Stimulated activated CD4-positive, alpha-beta T cell treated with anti-CD3 and anti-CD28 coated beads, Interleukin-12 subunit alpha, Interleukin-12 subunit beta, amount 100 ng/mL, for 48 hours (primary cell): ENCODE measurements at regions not wholly inside any gene's neighbourhood (a gene's known extent, or its start where the extent isn't known, plus 50 kb on each side); places are given as distances from the start of the nearest gene placed in this dataset.

ENCODE experiments used
- DNase-seq, 3 donors: peaks; one replicate each; pipeline ENCODE4 v3.0.0-alpha.2; 2020; ENCODE audit warnings: low read depth in 2 of 3, low spot score in 1 of 3

- DNase-seq = no peak
Observed at GRCh38 chr22:48669226-48669625, 1158.4 kb downstream of the BRD1 start.

DNA sequence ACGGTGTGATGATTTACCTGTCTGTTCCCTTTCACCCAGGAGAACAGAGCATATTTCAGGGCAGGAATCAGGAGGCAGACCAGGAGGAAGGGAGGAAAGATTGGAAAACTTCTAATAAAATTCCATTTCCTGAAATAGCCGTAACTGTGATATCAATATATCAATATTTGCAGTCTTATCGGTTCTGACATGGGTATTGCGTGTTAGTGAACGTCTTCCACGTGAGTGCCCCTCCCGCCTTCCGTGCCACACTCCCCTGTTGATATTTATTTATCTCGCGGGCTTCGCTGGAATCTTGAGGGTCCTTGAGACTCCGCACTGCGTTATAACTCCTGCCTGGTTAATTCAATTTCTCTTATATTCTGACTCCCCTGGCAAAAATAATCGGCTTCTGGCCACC is 1160.4 kb downstream of the BRD1 start:
- DNase-seq = no peak

DNA sequence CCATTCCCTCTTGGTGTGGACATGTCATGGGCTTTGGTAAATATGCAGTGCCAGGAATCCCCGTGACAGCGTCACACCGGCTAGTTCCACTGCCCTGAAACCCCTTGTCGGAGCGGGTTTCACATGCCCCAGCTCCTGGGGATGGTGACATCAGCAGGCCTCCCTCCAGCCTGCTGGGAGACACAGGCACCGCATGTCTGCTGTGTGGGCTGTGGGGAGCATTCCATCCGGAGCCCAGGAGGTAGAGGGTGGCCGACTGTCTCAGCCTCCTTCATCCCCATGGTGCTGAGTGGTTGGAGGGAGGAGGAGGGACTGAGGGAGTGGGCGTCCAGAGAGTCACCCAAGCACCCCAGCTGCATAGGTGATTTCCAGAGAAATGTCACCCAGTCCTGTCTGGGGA is 1161.1 kb downstream of the BRD1 start:
- DNase-seq = no peak

- DNase-seq = no peak
Observed at GRCh38 chr22:48665311-48665995, 1162.2 kb downstream of the BRD1 start.

- no peak for DNase-seq
Observed at GRCh38 chr22:48664586-48664985, 1163.1 kb downstream of the BRD1 start.

GRCh38 chr22:48663297-48663696 is 1164.4 kb downstream of the BRD1 start:
- DNase-seq = no peak

- DNase-seq = no peak
Observed at GRCh38 chr22:48662476-48663135, 1165.1 kb downstream of the BRD1 start.

GRCh38 chr22:48661984-48662383 is 1165.7 kb downstream of the BRD1 start:
- DNase-seq = no peak

DNA sequence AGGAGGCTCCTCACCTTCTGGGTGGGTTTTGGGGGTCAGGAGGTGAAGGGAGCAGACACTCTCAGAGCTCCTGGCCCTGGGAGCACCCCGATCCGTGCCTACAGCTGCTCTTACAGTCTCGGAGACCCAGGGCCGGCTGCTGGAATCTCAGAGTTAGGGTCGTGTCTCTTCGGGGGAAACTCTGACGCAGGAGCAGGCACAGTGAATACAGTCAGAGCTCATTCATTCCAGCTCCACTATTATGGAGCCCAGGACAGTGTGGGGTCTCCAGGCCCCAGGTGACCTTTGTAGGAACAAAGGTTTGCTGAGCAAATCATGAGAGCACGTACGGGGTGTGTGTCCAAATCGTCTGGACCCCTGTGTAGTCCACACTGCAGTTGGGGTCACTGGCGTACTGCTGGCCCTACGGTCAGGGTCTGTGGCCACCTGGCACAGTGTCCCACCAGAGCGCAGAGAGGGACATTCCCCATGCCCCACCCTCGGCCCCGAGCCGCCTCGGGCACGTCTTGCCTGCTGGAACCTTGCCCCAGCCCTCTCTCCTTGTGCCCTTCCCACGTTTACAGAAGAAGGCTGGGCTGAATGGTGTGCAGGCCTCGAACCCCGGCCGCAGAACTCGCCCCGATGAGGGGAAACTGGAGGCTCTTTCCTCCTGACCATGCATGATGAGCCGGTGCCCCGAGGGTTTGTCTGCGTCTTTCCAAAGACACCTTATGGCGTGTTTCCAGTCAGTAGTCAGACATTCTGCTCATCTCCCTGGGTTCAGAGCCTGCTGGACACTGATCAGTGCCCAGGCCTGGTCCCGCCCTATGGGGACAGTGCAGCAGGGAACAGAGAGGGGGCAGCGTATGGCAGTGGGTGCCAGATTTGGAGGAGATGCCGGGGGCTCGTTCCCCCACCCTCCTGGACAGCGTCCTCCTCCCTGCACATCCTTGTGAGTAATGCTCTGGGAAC is 1166.6 kb downstream of the BRD1 start:
- DNase-seq = no peak

GRCh38 chr22:48660104-48660789 is 1167.4 kb downstream of the BRD1 start:
- DNase-seq = no peak

- no peak for DNase-seq
Observed at GRCh38 chr22:48659404-48659996, 1168.2 kb downstream of the BRD1 start.

- no peak for DNase-seq
Observed at GRCh38 chr22:48658871-48659270, 1168.8 kb downstream of the BRD1 start.

GRCh38 chr22:48658246-48658645 is 1169.4 kb downstream of the BRD1 start:
- no peak for DNase-seq

GRCh38 chr22:48654492-48654891 is 1173.2 kb downstream of the BRD1 start:
- DNase-seq = no peak

- DNase-seq = no peak
Observed at GRCh38 chr22:48653929-48654328, 1173.7 kb downstream of the BRD1 start.

- no peak for DNase-seq
Observed at GRCh38 chr22:48653306-48653705, 1174.4 kb downstream of the BRD1 start.

DNA sequence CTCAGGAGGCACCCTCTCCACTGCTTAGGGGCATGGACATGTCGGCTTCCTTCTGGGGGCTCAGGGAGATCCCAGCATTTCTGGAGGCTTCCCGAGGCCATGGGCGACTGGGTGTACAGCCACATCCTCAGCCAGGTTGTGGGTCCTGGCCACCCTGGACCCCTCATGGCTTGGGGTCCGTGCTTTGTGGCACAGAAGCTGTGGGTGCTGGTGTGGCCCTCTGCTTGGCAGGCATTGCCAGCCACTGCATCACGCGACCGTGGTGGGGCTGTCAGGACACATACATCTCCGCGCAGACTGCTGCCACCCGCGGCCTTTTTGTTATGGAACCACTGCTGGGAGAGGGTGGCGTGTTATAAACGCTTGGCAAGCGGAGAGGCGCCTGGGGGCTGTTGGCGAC is 1174.9 kb downstream of the BRD1 start:
- no peak for DNase-seq

GRCh38 chr22:48651981-48652538 is 1175.6 kb downstream of the BRD1 start:
- DNase-seq = no peak

DNA sequence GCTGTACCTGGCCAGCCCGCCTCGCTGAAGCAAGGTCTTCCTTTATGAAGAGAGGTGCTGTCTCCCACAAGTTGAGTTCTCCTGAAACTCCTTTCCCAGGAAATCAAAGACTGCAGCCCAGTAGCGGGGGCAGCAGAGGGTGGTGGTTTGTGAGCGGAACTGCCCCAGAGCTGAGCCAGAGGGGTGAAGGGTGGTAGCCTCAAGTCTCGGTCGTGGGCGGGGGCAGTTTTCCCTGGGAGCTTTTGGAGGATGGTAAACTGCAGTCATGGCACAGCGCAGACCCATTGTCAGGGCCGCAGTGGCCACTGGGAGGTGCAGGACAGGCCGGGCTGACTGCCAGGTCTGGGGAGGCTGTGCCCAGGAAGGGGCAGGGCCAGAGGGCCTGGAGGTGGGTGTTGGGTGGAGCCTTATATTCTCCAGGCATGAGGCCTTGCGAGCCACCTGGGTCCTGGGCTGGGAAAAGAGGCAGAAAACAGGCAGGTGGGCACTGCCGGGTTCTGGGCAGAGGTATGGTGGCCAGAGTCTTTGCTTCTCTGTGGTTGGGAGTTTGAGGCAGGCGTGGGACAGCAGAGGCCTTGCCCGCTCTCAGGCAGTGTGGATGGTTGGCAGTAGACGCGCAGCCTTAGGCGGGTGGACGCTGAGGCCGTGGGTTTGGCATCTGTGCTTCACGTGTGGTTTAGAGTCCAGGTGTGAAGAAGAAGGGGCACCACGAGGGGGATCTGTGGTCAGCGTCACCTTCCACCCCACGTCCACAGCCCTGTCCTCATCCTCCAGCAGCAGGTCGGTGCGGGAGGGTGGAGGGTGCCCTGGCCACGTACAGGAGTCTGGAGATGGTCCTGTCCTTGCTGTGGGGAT is 1176.4 kb downstream of the BRD1 start:
- DNase-seq = no peak
